GM19240 (cell line): ENCODE measurements at regions not wholly inside any gene's neighbourhood (a gene's known extent, or its start where the extent isn't known, plus 50 kb on each side); places are given as distances from the start of the nearest gene placed in this dataset.

Experiments
- DNase-seq: peaks from one replicate; pipeline ENCODE4 v3.0.0; 2011; ENCODE audit warnings: low spot score; ENCODE audit not compliant: insufficient read length

DNA sequence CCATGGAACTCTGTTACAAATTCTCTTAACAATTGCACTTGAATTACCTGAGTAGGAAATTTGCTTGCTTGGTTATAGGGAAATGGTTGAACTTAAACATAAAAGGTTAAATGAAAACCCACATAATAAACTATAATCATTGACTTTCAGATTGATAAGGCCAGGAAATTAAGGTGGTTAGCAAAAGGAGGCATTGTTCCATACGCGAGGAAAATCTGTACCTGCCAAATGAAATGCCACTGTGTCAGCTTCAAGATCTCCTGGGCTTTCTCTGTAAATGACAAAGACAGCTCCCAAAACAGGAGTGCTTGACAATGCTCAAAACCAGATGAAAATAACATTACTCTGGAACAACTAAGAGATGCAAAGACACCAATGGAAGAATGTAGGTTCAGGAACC, 125.5 kb upstream of the KLF3 start:
- no peak for DNase-seq

DNA sequence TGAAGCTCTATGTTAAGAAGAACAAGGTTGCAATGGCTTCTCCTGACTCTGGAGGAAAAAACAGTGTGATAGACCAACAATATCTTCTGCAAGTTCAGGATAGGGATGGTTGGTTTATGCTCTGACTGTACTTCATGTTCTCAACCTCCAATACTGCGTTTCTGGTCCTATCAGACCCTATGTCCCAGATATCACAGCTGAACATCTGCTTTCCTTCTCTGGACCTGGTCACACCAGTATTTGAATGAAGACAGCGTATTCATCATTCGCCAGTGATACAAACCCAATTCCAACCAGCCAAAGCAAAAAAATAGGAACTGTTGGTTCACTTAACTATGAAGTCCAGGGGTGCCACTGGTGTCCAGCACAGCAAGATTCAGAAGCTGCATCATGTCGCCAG, 124.5 kb upstream of the KLF3 start:
- no peak for DNase-seq

DNA sequence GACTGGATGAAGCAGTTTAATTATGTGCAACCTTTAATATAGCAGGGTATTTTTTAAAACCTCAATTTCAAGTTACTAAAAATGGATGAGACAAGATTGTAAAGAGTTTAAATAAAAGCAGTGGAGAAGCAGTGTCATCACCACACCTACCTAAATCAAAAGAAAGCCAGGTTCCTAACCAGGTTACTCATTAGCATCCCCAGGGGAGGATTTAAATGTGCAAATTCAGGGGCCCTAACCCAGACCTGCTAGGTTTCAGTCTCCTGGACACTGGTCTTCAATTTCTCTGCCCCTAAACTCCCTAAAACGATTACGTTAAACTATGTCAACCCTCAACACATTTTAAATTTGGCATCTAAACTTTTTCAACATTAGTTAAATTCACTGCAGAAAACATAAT, 116.9 kb upstream of the KLF3 start:
- no peak for DNase-seq

DNA sequence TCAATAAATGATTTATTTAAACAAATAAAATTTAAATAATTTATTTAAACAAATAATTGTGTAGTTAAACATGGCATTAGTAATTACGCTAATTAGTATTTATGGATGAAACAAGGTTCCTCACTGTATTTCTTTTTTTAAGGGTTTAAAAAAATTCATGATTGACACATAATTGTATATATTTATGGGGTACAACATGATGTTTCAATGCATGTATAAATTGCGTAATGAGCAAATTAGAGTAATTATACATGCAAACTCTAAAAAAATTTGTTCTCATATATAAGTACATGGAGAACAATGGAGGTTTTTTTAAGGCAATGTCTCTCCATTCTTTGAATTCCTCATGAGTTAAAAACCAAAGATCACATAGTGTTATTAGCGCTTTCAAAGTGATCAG, 115.7 kb upstream of the KLF3 start:
- DNase-seq = no peak

DNA sequence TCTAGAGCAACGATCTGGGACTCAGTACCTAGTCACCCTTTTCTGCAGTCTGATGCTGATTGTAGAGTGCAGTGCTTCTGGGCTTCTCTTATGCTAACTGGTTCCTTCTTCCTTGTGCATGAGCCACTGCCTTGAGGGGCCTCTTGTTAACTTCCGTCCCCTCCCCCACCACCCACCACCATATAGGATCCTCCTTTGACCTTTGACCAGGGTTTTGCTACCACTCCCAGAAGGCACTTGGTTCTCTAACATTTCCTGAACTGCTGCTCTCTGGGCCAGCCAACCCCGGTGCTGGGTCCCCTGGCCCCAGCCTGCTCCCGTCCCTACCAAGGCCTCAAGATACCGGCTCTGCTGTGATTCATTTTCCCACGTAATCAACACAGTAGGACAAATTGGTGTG, 104.6 kb upstream of the KLF3 start:
- no peak for DNase-seq

DNA sequence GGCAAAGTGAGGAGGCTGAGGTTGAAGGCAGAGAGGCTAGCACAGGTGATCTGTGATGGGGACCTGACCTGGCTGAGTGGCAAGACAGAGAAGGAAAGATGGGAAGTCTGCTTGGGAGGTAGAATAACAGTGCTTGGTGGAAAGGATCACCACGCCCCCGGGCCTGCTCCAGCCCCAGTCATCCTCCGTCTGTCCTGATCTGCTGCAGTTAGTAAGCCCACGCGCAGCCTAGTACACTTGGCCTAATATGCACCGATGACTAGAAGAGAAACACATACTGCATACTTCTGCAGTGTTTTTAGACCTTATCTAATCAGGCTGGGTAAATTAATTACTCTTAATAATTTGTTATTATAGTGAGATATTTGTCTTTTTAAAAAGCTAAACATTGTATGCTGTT, 103.7 kb upstream of the KLF3 start:
- DNase-seq = no peak

DNA sequence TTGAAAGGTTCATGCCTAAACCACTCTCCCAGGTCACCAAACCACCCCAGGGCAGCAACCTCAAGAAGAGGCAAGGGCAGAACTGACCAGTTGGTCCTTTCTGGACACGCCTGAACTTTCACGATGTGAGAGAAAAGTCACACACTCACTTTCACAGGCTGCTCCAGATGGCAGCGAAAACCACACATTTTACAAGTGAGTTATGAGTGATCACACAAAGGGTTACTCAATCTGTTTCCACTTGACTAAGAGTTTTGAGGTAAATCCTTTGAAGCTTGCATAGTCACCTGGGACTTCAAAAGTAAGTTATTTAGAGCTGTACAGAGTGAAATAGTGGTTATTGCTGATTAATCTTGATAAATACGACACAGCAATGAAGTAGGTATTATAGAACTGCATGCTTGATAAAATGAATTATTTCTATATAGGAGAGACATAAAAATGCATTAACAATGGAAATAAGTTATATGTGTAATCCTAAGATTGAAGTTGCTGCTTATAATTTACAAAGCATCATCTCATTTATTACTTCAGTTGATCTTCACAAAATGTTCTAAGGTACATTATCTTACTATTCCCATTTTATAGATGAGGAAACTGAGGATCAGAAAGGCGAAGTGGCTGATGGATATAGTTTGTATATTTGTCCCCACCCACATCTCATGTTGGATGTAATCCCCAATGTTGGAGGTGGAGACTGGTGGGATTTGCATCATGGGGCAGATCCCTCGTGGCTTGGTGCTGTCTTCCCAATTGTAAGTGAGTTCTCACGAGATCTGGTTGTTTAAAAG, 103.0 kb upstream of the KLF3 start:
- peak; percentile 38 for DNase-seq

DNA sequence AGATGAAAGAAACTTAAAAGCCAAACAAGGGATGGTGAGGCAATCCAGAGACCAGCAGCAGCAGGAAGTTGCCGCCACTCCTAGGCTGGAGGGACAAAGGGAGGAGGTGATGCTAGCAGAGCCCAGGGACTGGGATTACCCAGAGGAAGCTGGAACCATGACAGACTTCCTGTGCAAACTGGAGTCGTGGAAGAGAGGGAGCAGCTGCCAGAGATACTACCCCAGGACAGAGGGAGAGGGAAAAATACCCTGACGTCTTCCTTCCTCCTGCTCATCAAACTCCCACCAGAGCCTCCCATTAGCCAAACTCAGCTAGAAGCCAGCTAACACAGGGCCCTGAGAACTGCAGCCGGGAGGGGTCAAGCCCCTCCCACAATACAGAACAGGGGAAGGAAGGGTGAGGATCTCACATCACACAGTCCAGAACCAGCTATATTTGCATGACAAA, 101.2 kb upstream of the KLF3 start:
- DNase-seq = no peak

DNA sequence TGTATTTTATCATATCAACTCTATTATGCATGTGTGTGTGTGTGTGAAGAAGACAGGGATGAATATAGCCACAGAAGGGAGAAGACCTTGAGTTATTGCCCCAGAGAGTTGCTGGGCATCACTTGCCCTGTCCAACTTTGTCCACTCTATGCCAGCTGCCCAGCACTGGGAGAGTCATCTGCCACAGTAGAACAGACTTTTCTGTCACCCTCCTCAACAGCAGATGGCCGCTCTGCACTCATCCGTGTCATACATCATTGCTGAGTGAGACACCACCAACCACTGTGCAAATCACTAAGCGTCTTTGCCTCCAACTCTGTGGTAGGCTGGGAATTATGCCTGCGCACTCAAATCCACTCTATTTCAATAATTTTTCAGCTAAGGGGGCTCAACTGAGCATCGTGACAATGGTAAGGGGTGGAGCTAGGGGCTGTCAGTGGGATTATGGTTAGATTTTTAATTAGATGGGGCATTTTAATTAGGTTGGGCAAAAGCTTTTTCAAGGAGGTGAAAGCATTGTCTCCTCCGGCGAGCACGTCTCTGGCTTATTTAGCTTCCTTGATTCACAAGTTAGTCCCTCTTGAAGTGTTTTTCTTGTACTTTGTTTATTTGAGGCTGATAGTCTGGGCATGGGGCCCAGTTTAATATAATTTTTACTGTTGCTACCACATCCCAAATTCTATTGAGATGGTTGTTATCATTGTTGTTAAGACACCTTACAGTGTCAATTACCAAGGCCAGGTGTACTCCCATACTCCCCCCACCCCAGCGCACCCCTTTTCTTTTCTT, 100.1 kb upstream of the KLF3 start:
- no peak for DNase-seq

DNA sequence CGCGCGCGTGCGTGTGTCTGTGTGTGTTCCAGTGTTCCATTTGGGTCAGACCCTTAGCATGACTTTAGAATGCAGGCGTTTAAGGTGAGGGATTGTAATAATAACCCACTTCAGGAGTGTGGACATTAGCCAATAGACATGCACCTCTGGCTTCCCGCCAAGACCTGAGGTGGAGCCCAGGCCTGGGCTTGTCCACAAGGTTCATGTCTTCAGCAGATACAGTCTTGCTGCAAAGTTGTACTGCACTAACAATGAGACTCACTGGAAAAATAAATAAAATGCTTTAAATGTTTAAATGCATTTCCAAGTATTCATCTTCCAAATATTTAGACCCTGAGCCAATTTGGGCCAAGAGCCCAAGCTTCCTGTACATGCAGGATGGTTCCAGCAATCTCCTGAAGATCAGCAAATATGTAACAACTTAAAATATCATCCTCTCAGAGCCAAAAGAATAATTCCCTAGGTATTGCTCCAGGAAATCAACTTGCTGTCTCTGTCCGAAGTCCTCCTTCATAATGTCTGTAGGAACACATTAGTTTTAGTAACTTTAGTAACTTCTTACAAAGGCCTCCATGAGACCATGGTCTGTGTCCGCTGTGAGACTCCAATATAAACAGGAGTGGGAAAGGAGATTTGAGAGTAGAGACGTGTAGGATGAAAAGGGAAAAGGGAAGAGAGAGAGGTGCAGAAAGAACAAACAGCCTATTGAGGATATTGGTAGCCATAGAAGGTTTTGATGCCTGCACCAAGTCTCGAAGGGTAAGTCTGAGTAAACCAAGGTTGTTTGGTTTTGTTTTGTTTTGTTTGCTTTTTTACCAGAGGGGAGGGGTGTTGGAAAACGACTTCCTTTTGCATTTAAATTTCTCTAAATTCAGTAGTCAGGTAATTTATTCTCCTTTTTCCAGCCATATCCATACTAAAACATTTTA, 98.5 kb upstream of the KLF3 start:
- no peak for DNase-seq

DNA sequence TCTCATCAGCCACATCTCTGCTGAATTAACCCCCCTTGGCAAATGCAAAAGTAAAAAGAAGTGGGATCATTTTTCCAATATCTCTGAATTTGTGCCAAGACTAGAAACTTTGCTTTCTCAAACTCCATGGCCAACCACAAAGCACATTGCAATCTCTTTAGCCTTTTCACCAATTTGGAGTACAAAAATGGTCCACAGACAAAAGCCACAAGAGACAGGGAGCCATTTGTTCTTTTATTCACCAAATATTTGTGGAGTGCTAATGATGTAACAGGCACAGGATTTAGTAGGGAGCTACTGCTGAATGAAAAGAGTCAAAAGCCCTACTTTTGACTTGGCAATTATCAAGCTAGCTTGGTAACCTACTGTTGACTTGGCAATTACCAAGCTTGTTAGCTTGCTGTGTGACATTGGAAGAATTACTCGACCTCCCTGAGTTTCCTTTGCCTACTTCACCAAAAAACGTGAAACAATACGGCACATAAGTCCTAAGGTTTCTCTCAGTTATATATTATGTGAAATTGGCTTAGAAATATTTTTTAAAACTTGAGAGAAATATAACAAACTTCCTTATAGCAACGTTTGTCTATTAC, 97.1 kb upstream of the KLF3 start:
- no peak for DNase-seq

DNA sequence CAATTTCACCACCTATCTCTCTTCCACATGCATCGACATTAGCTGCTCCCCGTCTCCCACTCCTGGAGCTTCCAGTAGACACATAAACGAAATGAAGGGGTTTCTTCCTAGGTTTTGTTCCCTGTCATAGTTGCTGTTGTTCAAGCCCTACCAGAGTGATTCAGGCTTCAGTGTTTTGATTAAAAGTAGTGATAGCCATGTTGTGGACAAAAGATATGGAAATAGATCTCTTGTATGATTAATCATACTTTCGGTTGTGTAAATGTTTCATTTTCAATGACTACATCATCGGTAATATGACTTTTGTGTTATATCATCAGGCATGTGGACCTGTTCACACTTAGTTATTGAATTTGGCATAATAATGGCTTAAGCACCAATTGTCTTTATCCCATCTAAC, 96.5 kb upstream of the KLF3 start:
- no peak for DNase-seq

DNA sequence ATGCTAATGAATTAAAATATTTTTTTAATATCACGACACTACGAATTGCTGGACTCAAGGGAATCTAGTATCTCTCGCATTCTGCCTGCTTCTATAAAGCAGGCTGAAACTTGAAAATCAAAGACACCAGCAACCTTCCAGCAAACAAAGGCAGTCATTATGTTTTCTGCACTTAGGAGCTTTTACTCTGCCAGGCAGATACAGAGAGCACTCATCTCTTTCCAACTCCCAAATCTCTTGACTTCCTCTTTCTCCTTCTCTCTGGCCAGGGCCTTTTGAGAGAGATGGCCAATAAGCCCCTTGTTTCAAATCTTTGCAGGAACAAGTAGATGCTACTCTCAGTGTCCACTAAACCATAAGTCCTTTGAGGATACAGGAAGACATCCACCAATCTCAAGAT, 95.2 kb upstream of the KLF3 start:
- DNase-seq = no peak

DNA sequence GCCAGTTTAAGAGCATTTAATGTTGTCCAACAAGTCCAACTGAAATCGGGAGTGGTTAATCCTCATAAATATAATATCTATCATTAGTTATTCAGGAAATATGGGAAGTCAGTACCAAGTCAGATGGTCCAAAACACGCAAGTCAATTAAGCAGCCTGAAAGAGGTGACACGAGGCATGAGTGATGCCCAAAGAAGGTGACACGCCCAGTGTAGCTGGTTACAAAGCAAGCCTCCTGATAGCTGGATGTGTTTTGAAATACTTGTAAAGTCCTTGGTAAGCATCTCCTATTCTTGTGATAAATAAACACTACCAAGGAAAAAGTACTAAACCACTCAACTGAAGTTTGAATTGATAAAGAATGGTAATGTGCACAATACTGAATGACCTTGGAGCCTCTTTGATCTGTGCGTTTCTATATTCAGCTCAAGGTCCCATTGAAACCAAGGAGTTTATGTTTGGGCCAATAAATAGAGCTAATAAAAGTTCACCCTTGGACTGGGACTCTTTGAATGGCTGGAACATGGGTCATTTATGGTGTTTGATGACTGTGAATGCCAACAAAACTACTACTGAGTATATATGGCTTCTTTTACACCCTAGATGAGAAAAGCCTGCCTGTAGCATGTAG, 93.2 kb upstream of the KLF3 start:
- no peak for DNase-seq

DNA sequence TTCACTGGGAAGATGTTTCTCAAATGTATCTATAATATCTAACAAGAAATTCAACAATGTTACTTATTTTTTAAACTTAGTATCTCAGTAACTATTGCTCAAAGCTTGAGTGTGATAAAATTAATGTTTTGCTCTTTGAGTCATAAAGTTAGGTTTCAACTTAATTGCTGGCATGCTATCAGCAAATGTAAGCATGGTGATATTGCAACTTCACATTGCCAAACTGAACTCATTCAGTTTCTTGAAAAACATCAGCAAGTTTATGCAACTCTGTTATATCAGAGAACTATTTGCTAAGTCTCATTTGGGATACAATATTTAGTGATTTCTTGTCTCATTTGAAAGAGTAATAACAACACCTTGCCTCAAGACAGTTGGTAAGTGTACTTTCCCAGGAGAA, 91.2 kb upstream of the KLF3 start:
- DNase-seq = no peak

DNA sequence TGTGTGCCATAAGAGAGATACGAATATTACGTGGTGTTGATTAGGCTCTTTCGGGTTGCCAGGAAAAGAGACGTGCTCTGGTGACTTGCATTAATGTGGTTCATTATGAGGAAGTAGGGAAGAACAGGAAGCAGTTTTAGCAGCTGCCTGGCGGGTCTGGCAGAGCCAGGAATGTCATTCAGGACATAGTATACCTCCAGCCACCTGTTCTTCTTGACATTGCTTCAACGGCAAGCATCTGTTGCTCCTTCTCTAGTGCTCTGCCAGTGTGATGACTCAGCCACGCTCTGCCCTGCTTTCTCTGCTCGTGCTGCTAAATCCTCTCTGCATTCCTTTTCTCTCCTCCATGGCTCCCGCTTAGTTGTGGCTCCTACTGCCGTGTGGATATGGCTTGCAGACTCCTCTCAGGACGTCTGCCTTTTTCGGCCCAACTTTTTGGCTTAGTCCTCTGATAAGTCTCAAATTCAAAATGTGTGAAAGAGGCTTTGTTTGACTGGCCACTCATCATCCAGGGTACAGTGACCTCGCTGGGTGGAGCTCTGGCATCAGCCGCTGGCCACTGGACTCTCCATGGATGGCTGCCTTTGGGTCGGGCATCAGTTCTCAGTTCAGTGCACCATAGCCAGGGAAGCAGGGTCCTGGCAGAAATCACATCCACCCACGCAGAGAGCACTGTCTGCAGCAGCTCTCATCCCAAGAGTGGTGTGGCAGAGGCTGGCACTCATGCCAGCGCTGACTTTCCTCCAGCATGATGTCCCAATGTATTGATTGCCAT, 89.3 kb upstream of the KLF3 start:
- no peak for DNase-seq

DNA sequence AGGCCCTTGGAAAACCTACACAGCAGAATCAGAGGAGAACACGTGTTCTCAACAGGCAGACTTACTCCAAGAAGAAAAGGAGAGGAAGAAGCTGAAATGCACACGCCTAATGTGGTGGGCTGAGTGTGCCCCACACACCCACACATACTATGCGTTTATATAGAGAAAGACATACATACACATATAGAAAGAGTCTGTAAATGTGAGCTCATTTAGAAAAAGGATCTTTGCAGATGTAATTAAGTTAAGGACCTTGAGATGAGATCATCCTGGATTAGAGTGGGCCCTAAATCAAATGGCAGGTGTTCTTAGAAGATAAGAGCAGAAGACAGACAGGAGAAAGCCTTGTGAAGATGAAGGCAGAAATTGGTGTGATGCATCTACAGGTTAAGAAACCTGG, 87.2 kb upstream of the KLF3 start:
- no peak for DNase-seq

DNA sequence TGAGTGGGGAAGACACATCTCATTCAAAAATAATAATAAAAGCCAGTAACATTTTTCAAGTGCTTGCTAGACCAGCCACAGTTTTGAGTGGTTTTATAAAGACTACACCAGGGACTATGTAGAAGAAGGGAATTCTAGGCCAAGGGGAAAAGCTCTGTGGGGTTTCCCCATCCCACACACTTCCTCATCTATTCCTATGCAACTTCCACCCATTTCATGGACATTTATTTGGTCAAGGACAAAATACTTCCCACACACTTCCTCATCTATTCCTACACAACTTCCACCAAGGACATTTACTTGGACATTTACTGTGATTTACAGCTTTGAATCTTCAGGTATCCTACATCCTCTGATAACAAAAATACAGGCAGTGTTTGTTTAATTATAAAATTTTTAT, 86.5 kb upstream of the KLF3 start:
- no peak for DNase-seq

DNA sequence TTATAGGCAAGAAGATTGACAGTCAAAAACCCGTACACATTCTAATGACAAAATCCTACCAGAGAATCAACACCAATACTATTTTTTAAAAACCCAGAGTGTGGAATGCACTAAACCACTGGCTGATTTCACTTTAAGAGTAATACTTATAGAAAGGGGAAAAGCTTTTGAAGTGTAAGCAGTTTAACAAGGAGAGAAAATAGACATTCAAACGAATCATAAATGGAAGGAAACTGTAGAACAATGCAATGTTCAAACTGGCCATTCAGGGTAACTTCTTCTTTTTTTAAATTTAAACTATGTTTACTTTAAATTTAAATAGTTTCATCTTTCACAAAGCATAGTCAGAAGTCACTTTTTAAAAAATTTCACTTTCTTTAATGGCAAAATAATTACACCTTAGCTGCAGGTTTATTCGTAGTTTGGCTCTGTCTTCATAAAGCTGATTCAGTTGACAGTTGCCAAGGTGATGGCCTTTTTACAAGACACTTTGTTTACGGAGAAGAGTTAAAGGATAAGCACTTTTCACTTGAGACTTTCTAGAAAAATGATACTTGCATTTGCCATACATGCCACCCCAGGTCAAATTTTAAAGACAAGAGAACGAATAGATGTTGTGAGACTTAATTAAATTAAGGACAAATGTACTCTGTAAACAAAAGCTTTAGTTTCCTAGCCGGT, 82.4 kb upstream of the KLF3 start:
- DNase-seq = no peak

DNA sequence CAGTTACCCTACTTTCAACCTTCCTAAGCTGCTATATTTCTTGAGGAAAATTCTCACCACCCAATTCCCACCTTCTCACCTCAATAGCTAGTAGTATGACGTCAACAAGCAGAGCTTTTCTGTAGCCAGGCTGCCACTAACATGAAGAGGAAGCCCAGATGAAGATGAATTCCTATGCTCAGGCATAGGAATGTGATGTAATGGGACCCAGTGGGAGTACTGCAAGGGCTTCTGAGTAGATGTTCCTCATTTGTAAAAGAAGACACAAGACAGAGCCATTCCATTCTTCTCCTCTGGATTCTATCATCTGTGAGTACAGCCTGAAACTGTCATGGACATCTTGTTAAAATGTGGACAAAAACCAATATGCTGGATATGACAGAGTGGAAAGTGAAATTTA, 81.6 kb upstream of the KLF3 start:
- DNase-seq = no peak
